ENCODE measurements at regions not wholly inside any gene's neighbourhood (a gene's known extent, or its start where the extent isn't known, plus 50 kb on each side); places are given as distances from the start of the nearest gene placed in this dataset.

- TF ChIP-seq POLR2AphosphoS5 (IDR thresholded peaks at IDR 0.05; ENCODE audit: low read depth, low read length): no peak
- TF ChIP-seq JUND (IDR thresholded peaks at IDR 0.05): no peak
- no peak for TF ChIP-seq MXI1 (IDR thresholded peaks at IDR 0.05; ENCODE audit: low read depth, low read length)
- TF ChIP-seq MAX (IDR thresholded peaks at IDR 0.05; ENCODE audit: low read depth): no peak
- TF ChIP-seq TCF12 (IDR thresholded peaks at IDR 0.05): no peak
- no peak for TF ChIP-seq RFX5 (IDR thresholded peaks at IDR 0.05; ENCODE audit: low read length)
- no peak for TF ChIP-seq CTCF (IDR thresholded peaks at IDR 0.05)
- TF ChIP-seq REST (IDR thresholded peaks at IDR 0.05; ENCODE audit: low read depth, low read length): no peak
- TF ChIP-seq RAD21 (IDR thresholded peaks at IDR 0.05; ENCODE audit: low read length): no peak
- TF ChIP-seq FOXJ3 (CRISPR knock-in tag; IDR thresholded peaks at IDR 0.05): no peak
- no peak for TF ChIP-seq YY1 (IDR thresholded peaks at IDR 0.05; ENCODE audit: low read depth)
- TF ChIP-seq GABPA (IDR thresholded peaks at IDR 0.05; ENCODE audit: low read depth): no peak
- TF ChIP-seq EZH2phosphoT487 (IDR thresholded peaks at IDR 0.05; ENCODE audit: borderline replicate concordance, low read depth): no peak
- TF ChIP-seq NRF1 (IDR thresholded peaks at IDR 0.05; ENCODE audit: low read depth, low read length): no peak
Observed at GRCh38 chr6:115460913-115461312, 599.8 kb downstream of the FRK start.

Measured in SK-N-SH (cell line).